Hepatocyte (in vitro differentiated cells): ENCODE measurements at regions not wholly inside any gene's neighbourhood (a gene's known extent, or its start where the extent isn't known, plus 50 kb on each side); places are given as distances from the start of the nearest gene placed in this dataset.

Experiments
- DNase-seq: peaks from one replicate; pipeline ENCODE4 v3.0.0-alpha.2; 2016; ENCODE audit warnings: low spot score
- H2AFZ ChIP-seq: fragments of 200-600 bp; sonication (generic); 2 replicates; pipeline ENCODE4 v1.6.0; 2016; ENCODE audit warnings: antibody characterized with exemption, mild to moderate bottlenecking
- H3K27ac ChIP-seq: fragments of 200-600 bp; sonication (generic); 2 replicates; pipeline ENCODE4 v1.5.1; 2016; ENCODE audit warnings: mild to moderate bottlenecking
- H3K27me3 ChIP-seq: fragments of 200-600 bp; sonication (generic); 2 replicates; pipeline ENCODE4 v1.6.1; 2016
- H3K36me3 ChIP-seq: fragments of 200-600 bp; sonication (generic); replicated peaks from 2 replicates; pipeline ENCODE4 v1.5.1; 2016; ENCODE audit warnings: low read depth; ENCODE audit not compliant: insufficient read depth
- H3K4me1 ChIP-seq: fragments of 200-600 bp; sonication (generic); 2 replicates; pipeline ENCODE4 v1.5.1; 2016; ENCODE audit warnings: mild to moderate bottlenecking, moderate library complexity; ENCODE audit not compliant: insufficient read depth
- H3K4me2 ChIP-seq: fragments of 200-600 bp; sonication (generic); 2 replicates; pipeline ENCODE4 v1.6.0; 2016
- H3K4me3 ChIP-seq: fragments of 200-600 bp; sonication (generic); 2 replicates; pipeline ENCODE4 v1.5.1; 2016; ENCODE audit warnings: mild to moderate bottlenecking
- H3K79me2 ChIP-seq: fragments of 200-600 bp; sonication (generic); 2 replicates; pipeline ENCODE4 v1.6.0; 2017; ENCODE audit warnings: mild to moderate bottlenecking
- H3K9me2 ChIP-seq: fragments of 200-600 bp; sonication (generic); replicated peaks from 2 replicates; pipeline ENCODE4 v1.6.0; 2017; ENCODE audit warnings: mild to moderate bottlenecking; ENCODE audit not compliant: insufficient read depth
- H3K9me3 ChIP-seq: fragments of 200-600 bp; sonication (generic); 2 replicates; pipeline ENCODE4 v1.5.1; 2016; ENCODE audit warnings: low read depth, mild to moderate bottlenecking
- H4K20me1 ChIP-seq: fragments of 200-600 bp; sonication (generic); 2 replicates; pipeline ENCODE4 v1.6.0; 2016; ENCODE audit warnings: mild to moderate bottlenecking; ENCODE audit not compliant: insufficient read depth, poor library complexity, severe bottlenecking
- CTCF ChIP-seq: fragments of 200-600 bp; sonication (generic); IDR thresholded peaks from 2 replicates; pipeline ENCODE4 v1.5.1; 2016; ENCODE audit warnings: antibody characterized with exemption, mild to moderate bottlenecking; ENCODE audit not compliant: poor library complexity
- EZH2 ChIP-seq: fragments of 200-600 bp; sonication (generic); IDR thresholded peaks from 2 replicates; pipeline ENCODE4 v1.6.1; 2016; ENCODE audit warnings: antibody characterized with exemption, mild to moderate bottlenecking, borderline replicate concordance
- EZH2phosphoT487 ChIP-seq: fragments of 200-600 bp; sonication (generic); IDR thresholded peaks from one replicate; pipeline ENCODE4 v1.6.1; 2018; ENCODE audit warnings: antibody characterized with exemption, mild to moderate bottlenecking, low read depth, moderate library complexity; ENCODE audit not compliant: unreplicated experiment, severe bottlenecking
- WGBS: methylation state at CpG from one replicate; pipeline ENCODE4 v1.1.6; 2016; ENCODE audit warnings: low lambda C conversion rate; ENCODE audit errors: missing lambda C conversion rate; 5-methylcytosine and 5-hydroxymethylcytosine counted together

DNA sequence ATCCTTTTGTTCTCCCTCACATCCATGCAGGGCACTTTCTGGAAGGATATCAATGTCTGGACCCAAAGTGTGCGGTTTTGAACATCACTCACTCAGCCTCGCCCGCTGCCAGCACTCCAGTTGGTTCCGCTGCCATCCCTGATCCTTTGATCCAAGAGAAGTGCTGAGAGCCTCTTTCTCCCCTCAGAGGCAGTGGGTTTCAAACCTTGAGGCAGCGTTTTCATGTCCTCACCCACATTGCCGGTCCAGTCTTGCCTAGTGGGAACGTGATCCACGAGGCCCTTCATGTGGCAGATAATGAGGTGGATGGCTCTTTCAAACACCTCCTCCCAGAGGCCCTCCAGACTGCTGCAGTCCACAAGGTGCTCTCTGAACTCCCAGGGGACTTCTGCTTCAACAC lies 122.2 kb downstream of the ACTL8 start:
- Histone ChIP-seq H3K27me3 (no peaks in the 10 kb centered on the region), H3K27ac (no peak overlapping the region), H3K9me2 (no peaks in the 10 kb centered on the region), H3K4me2 (no peak overlapping the region), H3K9me3 (no peaks in the 10 kb centered on the region), H3K36me3 (no peaks in the 10 kb centered on the region), H3K79me2 (no peaks in the 10 kb centered on the region), H3K4me3 (no peak overlapping the region), H2AFZ (no peak overlapping the region), H3K4me1 (peaks cover 5% of the 10 kb centered on the region), H4K20me1 (no peaks in the 10 kb centered on the region)
- DNase-seq, result no peak
- TF ChIP-seq EZH2 (no peak), CTCF (no peak)
- 91% methylated on average over 8 of the region's 8 CpGs for WGBS

- Histone ChIP-seq H4K20me1 (no peaks in the 10 kb centered on the region), H3K4me3 (no peak overlapping the region), H3K27ac (no peak overlapping the region), H3K27me3 (no peaks in the 10 kb centered on the region), H3K9me3 (no peaks in the 10 kb centered on the region), H3K79me2 (no peaks in the 10 kb centered on the region), H3K4me1 (peaks cover 5% of the 10 kb centered on the region), H2AFZ (no peak overlapping the region), H3K9me2 (no peaks in the 10 kb centered on the region), H3K36me3 (no peaks in the 10 kb centered on the region), H3K4me2 (no peak overlapping the region)
- TF ChIP-seq EZH2phosphoT487, result no peak
- TF ChIP-seq EZH2, result no peak
- TF ChIP-seq CTCF, result no peak
- no peak for DNase-seq
- WGBS, result 87% methylated on average over 7 of the region's 7 CpGs
Observed at GRCh38 chr1:17877896-17878295, 122.8 kb downstream of the ACTL8 start.

GRCh38 chr1:17878837-17879236 lies 123.7 kb downstream of the ACTL8 start:
- H3K27ac ChIP-seq, result no peak overlapping the region
- H3K36me3 ChIP-seq, result no peaks in the 10 kb centered on the region
- no peaks in the 10 kb centered on the region for H3K9me3 ChIP-seq
- H3K9me2 ChIP-seq, result no peaks in the 10 kb centered on the region
- no peaks in the 10 kb centered on the region for H3K27me3 ChIP-seq
- no peak overlapping the region for H3K4me2 ChIP-seq
- H3K4me3 ChIP-seq, result no peak overlapping the region
- no peak for TF ChIP-seq EZH2
- no peak for TF ChIP-seq EZH2phosphoT487
- peaks cover 5% of the 10 kb centered on the region for H3K4me1 ChIP-seq
- no peaks in the 10 kb centered on the region for H4K20me1 ChIP-seq
- no peak for DNase-seq
- no peaks in the 10 kb centered on the region for H3K79me2 ChIP-seq
- WGBS, result 53% methylated on average over 3 of the region's 3 CpGs
- H2AFZ ChIP-seq, result no peak overlapping the region

GRCh38 chr1:17880449-17880848 lies 125.3 kb downstream of the ACTL8 start:
- no peak for TF ChIP-seq CTCF
- TF ChIP-seq EZH2, result no peak
- TF ChIP-seq EZH2phosphoT487, result no peak
- Histone ChIP-seq H3K4me3 (no peak overlapping the region), H3K4me2 (no peak overlapping the region), H3K27me3 (no peaks in the 10 kb centered on the region), H2AFZ (no peak overlapping the region), H3K27ac (no peak overlapping the region), H4K20me1 (no peaks in the 10 kb centered on the region), H3K9me2 (no peaks in the 10 kb centered on the region), H3K4me1 (no peaks in the 10 kb centered on the region), H3K36me3 (no peaks in the 10 kb centered on the region), H3K9me3 (no peaks in the 10 kb centered on the region), H3K79me2 (no peaks in the 10 kb centered on the region)
- 92% methylated on average over 9 of the region's 10 CpGs for WGBS
- no peak for DNase-seq
